WTC11 (cell line): ENCODE measurements at regions not wholly inside any gene's neighbourhood (a gene's known extent, or its start where the extent isn't known, plus 50 kb on each side); places are given as distances from the start of the nearest gene placed in this dataset.

Experiments
- ATAC-seq: fragments of 200-7000 bp; cut with Tn5 transposase; 2 replicates; pipeline ENCODE4 v1.10.0; 2021; ENCODE audit warnings: mild to moderate bottlenecking, moderate library complexity
- CTCF ChIA-PET: fragments of 300-600 bp; sonication (Branson Sonifier 250); formaldehyde crosslinking; loops from one replicate; lab custom pipeline; 2021; ENCODE audit warnings: antibody characterized with exemption; lab: Charles Lee
- POLR2A ChIA-PET: fragments of 350-600 bp; sonication (Branson Sonifier 250); formaldehyde crosslinking; loops from one replicate; lab custom pipeline; 2021; ENCODE audit warnings: antibody characterized with exemption; lab: Charles Lee
- DNase-seq: peaks from one replicate; pipeline ENCODE4 v3.0.0; 2021; ENCODE audit warnings: low spot score
- H3K27ac Mint-ChIP-seq: 2 replicates; pipeline ENCODE4 v1.8.0; 2021; ENCODE audit warnings: mixed read lengths
- H3K27me3 Mint-ChIP-seq: 2 replicates; pipeline ENCODE4 v1.8.0; 2021; ENCODE audit warnings: low read depth, mild to moderate bottlenecking, moderate library complexity, mixed read lengths
- H3K36me3 Mint-ChIP-seq: 2 replicates; pipeline ENCODE4 v1.8.0; 2021; ENCODE audit warnings: mixed read lengths
- H3K4me1 Mint-ChIP-seq: 2 replicates; pipeline ENCODE4 v1.8.0; 2022; ENCODE audit warnings: mixed read lengths
- H3K4me3 Mint-ChIP-seq: 2 replicates; pipeline ENCODE4 v1.8.0; 2021; ENCODE audit warnings: mild to moderate bottlenecking, moderate library complexity, mixed read lengths
- H3K9me3 Mint-ChIP-seq: 2 replicates; pipeline ENCODE4 v1.8.0; 2021; ENCODE audit warnings: mixed read lengths
- ELF4 ChIP-seq: sonication (generic); formaldehyde crosslinking; IDR thresholded peaks from 2 replicates; pipeline ENCODE4 v1.8.1; 2022; ENCODE audit warnings: low read depth, mild to moderate bottlenecking, moderate library complexity, missing genetic modification reagents
- ESRRA ChIP-seq: sonication (generic); formaldehyde crosslinking; IDR thresholded peaks from 2 replicates; pipeline ENCODE4 v1.8.1; 2022; ENCODE audit warnings: mild to moderate bottlenecking, missing genetic modification reagents, borderline replicate concordance
- FOXJ3 ChIP-seq: sonication (generic); formaldehyde crosslinking; IDR thresholded peaks from 2 replicates; pipeline ENCODE4 v1.9.0; 2021; ENCODE audit warnings: missing genetic modification reagents, mild to moderate bottlenecking, borderline replicate concordance
- JUN ChIP-seq: sonication (generic); formaldehyde crosslinking; IDR thresholded peaks from 2 replicates; pipeline ENCODE4 v1.8.0; 2023; ENCODE audit warnings: mild to moderate bottlenecking, missing genetic modification reagents
- MXD4 ChIP-seq: fragments of 250-450 bp; sonication (Bioruptor Pico); IDR thresholded peaks from 2 replicates; pipeline ENCODE4 v1.8.0; 2021; ENCODE audit warnings: mild to moderate bottlenecking, moderate library complexity, borderline replicate concordance
- NFYB ChIP-seq: sonication (generic); formaldehyde crosslinking; conservative IDR thresholded peaks from 2 replicates; pipeline ENCODE4 v1.8.0; 2022; ENCODE audit warnings: low read depth, missing genetic modification reagents
- NR2C2 ChIP-seq: sonication (generic); formaldehyde crosslinking; IDR thresholded peaks from 2 replicates; pipeline ENCODE4 v1.8.0; 2022; ENCODE audit warnings: mild to moderate bottlenecking, missing genetic modification reagents
- PRRX2 ChIP-seq: fragments of 250-450 bp; sonication (Bioruptor Pico); IDR thresholded peaks from 2 replicates; pipeline ENCODE4 v1.8.0; 2021; ENCODE audit warnings: mild to moderate bottlenecking
- RORB ChIP-seq: fragments of 250-450 bp; sonication (Bioruptor Pico); IDR thresholded peaks from 2 replicates; pipeline ENCODE4 v1.9.0; 2021; ENCODE audit warnings: mild to moderate bottlenecking
- SOX15 ChIP-seq: fragments of 250-450 bp; sonication (Bioruptor Pico); IDR thresholded peaks from 2 replicates; pipeline ENCODE4 v1.9.0; 2021; ENCODE audit warnings: mild to moderate bottlenecking
- TCF7 ChIP-seq: sonication (generic); formaldehyde crosslinking; IDR thresholded peaks from 2 replicates; pipeline ENCODE4 v1.8.0; 2022; ENCODE audit warnings: mild to moderate bottlenecking, low read depth, missing genetic modification reagents, moderate library complexity
- TEAD4 ChIP-seq: sonication (generic); formaldehyde crosslinking; IDR thresholded peaks from 2 replicates; pipeline ENCODE4 v1.8.0; 2022; ENCODE audit warnings: mild to moderate bottlenecking, missing genetic modification reagents
- ZBTB21 ChIP-seq: sonication (generic); formaldehyde crosslinking; IDR thresholded peaks from 2 replicates; pipeline ENCODE4 v1.8.1; 2023; ENCODE audit warnings: mild to moderate bottlenecking, missing genetic modification reagents, borderline replicate concordance
- ZNF121 ChIP-seq: sonication (generic); formaldehyde crosslinking; IDR thresholded peaks from 2 replicates; pipeline ENCODE4 v1.8.0; 2023; ENCODE audit warnings: missing genetic modification reagents
- ZNF138 ChIP-seq: sonication (generic); formaldehyde crosslinking; conservative IDR thresholded peaks from 2 replicates; pipeline ENCODE4 v1.8.1; 2022; ENCODE audit warnings: mild to moderate bottlenecking, moderate library complexity, missing genetic modification reagents
- ZNF232 ChIP-seq: sonication (generic); formaldehyde crosslinking; IDR thresholded peaks from 2 replicates; pipeline ENCODE4 v1.8.0; 2022; ENCODE audit warnings: mild to moderate bottlenecking, missing genetic modification reagents
- ZNF263 ChIP-seq: sonication (generic); formaldehyde crosslinking; IDR thresholded peaks from 2 replicates; pipeline ENCODE4 v1.8.1; 2022; ENCODE audit warnings: low read depth, mild to moderate bottlenecking, moderate library complexity, missing genetic modification reagents
- ZNF423 ChIP-seq: fragments of 250-450 bp; sonication (Bioruptor Pico); IDR thresholded peaks from 2 replicates; pipeline ENCODE4 v2.1.2; 2022; ENCODE audit warnings: mild to moderate bottlenecking, moderate library complexity
- ZNF671 ChIP-seq: fragments of 250-450 bp; sonication (Bioruptor Pico); IDR thresholded peaks from 2 replicates; pipeline ENCODE4 v1.8.0; 2021; ENCODE audit warnings: mild to moderate bottlenecking
- TF ChIP-seq, protein P1 (sequence below): sonication (generic); formaldehyde crosslinking; IDR thresholded peaks from 2 replicates; pipeline ENCODE4 v1.8.0; 2023; ENCODE audit warnings: missing genetic modification reagents, mild to moderate bottlenecking, borderline replicate concordance
- TF ChIP-seq, protein P2 (sequence below): sonication (generic); formaldehyde crosslinking; IDR thresholded peaks from 2 replicates; pipeline ENCODE4 v1.8.1; 2022; ENCODE audit warnings: mild to moderate bottlenecking, moderate library complexity, missing genetic modification reagents
- TF ChIP-seq, protein P3 (sequence below): fragments of 250-450 bp; sonication (Bioruptor Pico); IDR thresholded peaks from 2 replicates; pipeline ENCODE4 v1.9.0; 2021; ENCODE audit warnings: mild to moderate bottlenecking, borderline replicate concordance
- TF ChIP-seq, protein P4 (sequence below): sonication (generic); formaldehyde crosslinking; IDR thresholded peaks from 2 replicates; pipeline ENCODE4 v1.8.0; 2022; ENCODE audit warnings: missing genetic modification reagents

DNA sequence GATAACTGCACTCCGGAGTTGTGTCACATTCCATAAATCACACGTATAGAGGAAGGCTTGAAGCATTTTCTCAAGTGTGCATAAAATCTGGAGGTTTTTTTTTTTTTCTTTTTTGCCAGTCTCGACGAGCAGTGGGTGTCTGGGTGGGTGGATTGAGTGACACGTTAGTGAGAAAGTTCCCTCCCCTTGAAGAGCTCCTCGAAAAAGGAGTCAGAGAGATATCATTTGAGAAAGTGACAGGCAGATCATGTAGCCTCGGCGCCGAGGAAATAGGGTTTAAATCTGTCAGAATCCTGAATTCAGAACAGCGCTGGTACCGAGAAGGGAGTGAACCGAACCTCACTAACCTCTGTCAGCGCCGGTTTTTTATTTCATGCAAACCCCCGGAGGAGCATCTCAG is 269.5 kb upstream of the ARID1B start (continued):
- TF ChIP-seq, protein P1, sequence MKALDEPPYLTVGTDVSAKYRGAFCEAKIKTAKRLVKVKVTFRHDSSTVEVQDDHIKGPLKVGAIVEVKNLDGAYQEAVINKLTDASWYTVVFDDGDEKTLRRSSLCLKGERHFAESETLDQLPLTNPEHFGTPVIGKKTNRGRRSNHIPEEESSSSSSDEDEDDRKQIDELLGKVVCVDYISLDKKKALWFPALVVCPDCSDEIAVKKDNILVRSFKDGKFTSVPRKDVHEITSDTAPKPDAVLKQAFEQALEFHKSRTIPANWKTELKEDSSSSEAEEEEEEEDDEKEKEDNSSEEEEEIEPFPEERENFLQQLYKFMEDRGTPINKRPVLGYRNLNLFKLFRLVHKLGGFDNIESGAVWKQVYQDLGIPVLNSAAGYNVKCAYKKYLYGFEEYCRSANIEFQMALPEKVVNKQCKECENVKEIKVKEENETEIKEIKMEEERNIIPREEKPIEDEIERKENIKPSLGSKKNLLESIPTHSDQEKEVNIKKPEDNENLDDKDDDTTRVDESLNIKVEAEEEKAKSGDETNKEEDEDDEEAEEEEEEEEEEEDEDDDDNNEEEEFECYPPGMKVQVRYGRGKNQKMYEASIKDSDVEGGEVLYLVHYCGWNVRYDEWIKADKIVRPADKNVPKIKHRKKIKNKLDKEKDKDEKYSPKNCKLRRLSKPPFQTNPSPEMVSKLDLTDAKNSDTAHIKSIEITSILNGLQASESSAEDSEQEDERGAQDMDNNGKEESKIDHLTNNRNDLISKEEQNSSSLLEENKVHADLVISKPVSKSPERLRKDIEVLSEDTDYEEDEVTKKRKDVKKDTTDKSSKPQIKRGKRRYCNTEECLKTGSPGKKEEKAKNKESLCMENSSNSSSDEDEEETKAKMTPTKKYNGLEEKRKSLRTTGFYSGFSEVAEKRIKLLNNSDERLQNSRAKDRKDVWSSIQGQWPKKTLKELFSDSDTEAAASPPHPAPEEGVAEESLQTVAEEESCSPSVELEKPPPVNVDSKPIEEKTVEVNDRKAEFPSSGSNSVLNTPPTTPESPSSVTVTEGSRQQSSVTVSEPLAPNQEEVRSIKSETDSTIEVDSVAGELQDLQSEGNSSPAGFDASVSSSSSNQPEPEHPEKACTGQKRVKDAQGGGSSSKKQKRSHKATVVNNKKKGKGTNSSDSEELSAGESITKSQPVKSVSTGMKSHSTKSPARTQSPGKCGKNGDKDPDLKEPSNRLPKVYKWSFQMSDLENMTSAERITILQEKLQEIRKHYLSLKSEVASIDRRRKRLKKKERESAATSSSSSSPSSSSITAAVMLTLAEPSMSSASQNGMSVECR = no peak
- no peak for TF ChIP-seq PRRX2 (CRISPR knock-in tag)
- no peak for TF ChIP-seq ESRRA
- no peak for TF ChIP-seq ZNF138 (CRISPR knock-in tag)
- TF ChIP-seq TEAD4 (CRISPR knock-in tag) = no peak
- TF ChIP-seq RORB (CRISPR knock-in tag) = no peak
- TF ChIP-seq ZNF423 = no peak
- TF ChIP-seq SOX15 (CRISPR knock-in tag) = no peak
- TF ChIP-seq, protein P2, sequence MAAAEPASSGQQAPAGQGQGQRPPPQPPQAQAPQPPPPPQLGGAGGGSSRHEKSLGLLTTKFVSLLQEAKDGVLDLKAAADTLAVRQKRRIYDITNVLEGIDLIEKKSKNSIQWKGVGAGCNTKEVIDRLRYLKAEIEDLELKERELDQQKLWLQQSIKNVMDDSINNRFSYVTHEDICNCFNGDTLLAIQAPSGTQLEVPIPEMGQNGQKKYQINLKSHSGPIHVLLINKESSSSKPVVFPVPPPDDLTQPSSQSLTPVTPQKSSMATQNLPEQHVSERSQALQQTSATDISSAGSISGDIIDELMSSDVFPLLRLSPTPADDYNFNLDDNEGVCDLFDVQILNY = no peak
- TF ChIP-seq ZNF263 (CRISPR knock-in tag) = no peak
- TF ChIP-seq TCF7 (CRISPR knock-in tag) = no peak

DNA sequence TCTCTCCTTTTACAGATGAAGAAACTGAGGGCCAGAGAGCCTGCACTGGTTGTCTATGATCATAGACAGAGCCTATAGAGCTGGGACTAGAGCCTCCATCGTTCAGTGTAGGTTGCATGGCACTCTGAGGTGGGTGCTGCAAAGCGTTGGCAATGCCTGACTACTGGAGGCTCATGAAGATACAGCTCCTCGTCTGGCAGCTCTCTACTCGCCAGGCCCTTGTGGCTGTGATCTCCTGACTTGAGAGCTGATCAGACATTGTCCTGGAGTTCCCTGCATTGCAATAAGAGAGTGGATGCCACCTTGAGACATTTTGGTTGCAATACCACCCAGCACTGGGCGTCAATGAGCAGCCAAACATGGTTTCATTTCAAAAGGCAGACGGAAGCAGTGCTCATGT is 270.1 kb upstream of the ARID1B start:
- Mint-ChIP-seq H3K27ac (no peak overlapping the region), H3K9me3 (no peaks in the 10 kb centered on the region), H3K4me1 (peaks cover 9% of the 10 kb centered on the region), H3K4me3 (no peak overlapping the region), H3K36me3 (no peaks in the 10 kb centered on the region), H3K27me3 (peaks cover 8% of the 10 kb centered on the region; the same call in 1 of the 2 replicates)
- ChIA-PET CTCF (no interaction called here), POLR2A (no interaction called here)
- DNase-seq (no peak), ATAC-seq (no peak)
- no peak for TF ChIP-seq ELF4 (CRISPR knock-in tag)

DNA sequence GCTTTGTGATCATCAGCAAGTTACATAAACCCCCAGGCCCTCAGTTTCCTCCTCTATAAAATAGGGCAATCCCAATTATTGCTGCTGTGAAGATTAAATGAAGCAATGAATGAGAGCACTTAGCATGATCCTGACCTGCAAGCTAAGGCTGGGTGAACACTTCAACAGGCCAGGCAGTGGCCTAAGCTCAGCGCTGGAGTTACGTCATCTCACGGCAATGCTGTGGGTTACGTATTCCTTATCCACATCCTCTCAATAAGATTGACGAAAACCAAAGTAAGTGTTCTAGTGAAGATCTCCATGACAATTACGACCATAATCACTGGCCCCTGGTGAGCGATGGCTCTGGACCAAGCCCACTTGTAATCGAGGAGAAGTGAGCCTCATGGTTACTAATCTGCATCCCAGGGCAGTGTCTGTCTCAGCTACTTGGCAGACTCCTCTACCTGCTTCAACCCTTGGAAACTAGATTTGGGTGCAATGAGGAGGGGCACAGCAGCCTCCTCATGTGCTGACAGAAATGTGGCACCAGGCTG is 274.1 kb upstream of the ARID1B start:
- peak; percentile 89 for ATAC-seq
- Mint-ChIP-seq H3K9me3 (peaks cover 5% of the 10 kb centered on the region), H3K27ac (no peak overlapping the region), H3K4me1 (peaks cover 9% of the 10 kb centered on the region), H3K36me3 (no peaks in the 10 kb centered on the region), H3K4me3 (no peak overlapping the region), H3K27me3 (peaks cover 8% of the 10 kb centered on the region; the same call in 1 of the 2 replicates)
- DNase-seq = no peak
- CTCF ChIA-PET = no interaction called here
- POLR2A ChIA-PET = no interaction called here
- TF ChIP-seq ZNF121 = no peak
- no peak for TF ChIP-seq NR2C2
- TF ChIP-seq PRRX2 (CRISPR knock-in tag) = no peak
- TF ChIP-seq, protein P3, sequence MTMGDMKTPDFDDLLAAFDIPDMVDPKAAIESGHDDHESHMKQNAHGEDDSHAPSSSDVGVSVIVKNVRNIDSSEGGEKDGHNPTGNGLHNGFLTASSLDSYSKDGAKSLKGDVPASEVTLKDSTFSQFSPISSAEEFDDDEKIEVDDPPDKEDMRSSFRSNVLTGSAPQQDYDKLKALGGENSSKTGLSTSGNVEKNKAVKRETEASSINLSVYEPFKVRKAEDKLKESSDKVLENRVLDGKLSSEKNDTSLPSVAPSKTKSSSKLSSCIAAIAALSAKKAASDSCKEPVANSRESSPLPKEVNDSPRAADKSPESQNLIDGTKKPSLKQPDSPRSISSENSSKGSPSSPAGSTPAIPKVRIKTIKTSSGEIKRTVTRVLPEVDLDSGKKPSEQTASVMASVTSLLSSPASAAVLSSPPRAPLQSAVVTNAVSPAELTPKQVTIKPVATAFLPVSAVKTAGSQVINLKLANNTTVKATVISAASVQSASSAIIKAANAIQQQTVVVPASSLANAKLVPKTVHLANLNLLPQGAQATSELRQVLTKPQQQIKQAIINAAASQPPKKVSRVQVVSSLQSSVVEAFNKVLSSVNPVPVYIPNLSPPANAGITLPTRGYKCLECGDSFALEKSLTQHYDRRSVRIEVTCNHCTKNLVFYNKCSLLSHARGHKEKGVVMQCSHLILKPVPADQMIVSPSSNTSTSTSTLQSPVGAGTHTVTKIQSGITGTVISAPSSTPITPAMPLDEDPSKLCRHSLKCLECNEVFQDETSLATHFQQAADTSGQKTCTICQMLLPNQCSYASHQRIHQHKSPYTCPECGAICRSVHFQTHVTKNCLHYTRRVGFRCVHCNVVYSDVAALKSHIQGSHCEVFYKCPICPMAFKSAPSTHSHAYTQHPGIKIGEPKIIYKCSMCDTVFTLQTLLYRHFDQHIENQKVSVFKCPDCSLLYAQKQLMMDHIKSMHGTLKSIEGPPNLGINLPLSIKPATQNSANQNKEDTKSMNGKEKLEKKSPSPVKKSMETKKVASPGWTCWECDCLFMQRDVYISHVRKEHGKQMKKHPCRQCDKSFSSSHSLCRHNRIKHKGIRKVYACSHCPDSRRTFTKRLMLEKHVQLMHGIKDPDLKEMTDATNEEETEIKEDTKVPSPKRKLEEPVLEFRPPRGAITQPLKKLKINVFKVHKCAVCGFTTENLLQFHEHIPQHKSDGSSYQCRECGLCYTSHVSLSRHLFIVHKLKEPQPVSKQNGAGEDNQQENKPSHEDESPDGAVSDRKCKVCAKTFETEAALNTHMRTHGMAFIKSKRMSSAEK (CRISPR knock-in tag) = no peak
- no peak for TF ChIP-seq FOXJ3
- no peak for TF ChIP-seq JUN (CRISPR knock-in tag)
- TF ChIP-seq, protein P4, sequence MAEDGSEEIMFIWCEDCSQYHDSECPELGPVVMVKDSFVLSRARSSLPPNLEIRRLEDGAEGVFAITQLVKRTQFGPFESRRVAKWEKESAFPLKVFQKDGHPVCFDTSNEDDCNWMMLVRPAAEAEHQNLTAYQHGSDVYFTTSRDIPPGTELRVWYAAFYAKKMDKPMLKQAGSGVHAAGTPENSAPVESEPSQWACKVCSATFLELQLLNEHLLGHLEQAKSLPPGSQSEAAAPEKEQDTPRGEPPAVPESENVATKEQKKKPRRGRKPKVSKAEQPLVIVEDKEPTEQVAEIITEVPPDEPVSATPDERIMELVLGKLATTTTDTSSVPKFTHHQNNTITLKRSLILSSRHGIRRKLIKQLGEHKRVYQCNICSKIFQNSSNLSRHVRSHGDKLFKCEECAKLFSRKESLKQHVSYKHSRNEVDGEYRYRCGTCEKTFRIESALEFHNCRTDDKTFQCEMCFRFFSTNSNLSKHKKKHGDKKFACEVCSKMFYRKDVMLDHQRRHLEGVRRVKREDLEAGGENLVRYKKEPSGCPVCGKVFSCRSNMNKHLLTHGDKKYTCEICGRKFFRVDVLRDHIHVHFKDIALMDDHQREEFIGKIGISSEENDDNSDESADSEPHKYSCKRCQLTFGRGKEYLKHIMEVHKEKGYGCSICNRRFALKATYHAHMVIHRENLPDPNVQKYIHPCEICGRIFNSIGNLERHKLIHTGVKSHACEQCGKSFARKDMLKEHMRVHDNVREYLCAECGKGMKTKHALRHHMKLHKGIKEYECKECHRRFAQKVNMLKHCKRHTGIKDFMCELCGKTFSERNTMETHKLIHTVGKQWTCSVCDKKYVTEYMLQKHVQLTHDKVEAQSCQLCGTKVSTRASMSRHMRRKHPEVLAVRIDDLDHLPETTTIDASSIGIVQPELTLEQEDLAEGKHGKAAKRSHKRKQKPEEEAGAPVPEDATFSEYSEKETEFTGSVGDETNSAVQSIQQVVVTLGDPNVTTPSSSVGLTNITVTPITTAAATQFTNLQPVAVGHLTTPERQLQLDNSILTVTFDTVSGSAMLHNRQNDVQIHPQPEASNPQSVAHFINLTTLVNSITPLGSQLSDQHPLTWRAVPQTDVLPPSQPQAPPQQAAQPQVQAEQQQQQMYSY = no peak
- no peak for TF ChIP-seq MXD4
- TF ChIP-seq RORB (CRISPR knock-in tag) = no peak
- no peak for TF ChIP-seq ZNF671 (CRISPR knock-in tag)
- TF ChIP-seq TCF7 (CRISPR knock-in tag) = no peak
- TF ChIP-seq ZBTB21 (CRISPR knock-in tag) = no peak
- TF ChIP-seq NFYB (CRISPR knock-in tag) = no peak
- TF ChIP-seq ZNF232 (CRISPR knock-in tag) = no peak
